Keratinocyte (primary cell): ENCODE measurements at regions not wholly inside any gene's neighbourhood (a gene's known extent, or its start where the extent isn't known, plus 50 kb on each side); places are given as distances from the start of the nearest gene placed in this dataset.

Experiments
- DNase-seq: peaks from one replicate; pipeline ENCODE4 v3.0.0-alpha.2; 2011; ENCODE audit warnings: low read depth, missing footprints, low spot score
- FAIRE-seq: peaks from 2 replicates; lab custom pipeline; 2011; peaks lifted over from hg19 to GRCh38; lab: Jason Lieb, UNC
- H2AFZ ChIP-seq: 2 replicates; pipeline ENCODE4 v1.6.0; 2012; ENCODE audit warnings: low read length, control low read depth, inconsistent platforms; ENCODE audit not compliant: control insufficient read depth
- H3K27ac ChIP-seq: 2 replicates; pipeline ENCODE4 v1.5.1; 2011; ENCODE audit warnings: low read length; ENCODE audit not compliant: control insufficient read depth, insufficient read depth
- H3K27me3 ChIP-seq: 3 replicates; pipeline ENCODE4 v1.6.0; 2011; ENCODE audit warnings: low read length; ENCODE audit not compliant: control insufficient read depth, insufficient read depth; ENCODE audit errors: extremely low read depth
- H3K36me3 ChIP-seq, 2 experiments: 2 replicates in 1 of 2; 3 replicates in 1 of 2; pipeline ENCODE4 v1.5.1; 2011; ENCODE audit warnings: low read length in 2 of 2, mild to moderate bottlenecking in 1 of 2; ENCODE audit not compliant: control insufficient read depth in 2 of 2, insufficient read depth in 2 of 2; ENCODE audit errors: extremely low read depth in 1 of 2
- H3K4me1 ChIP-seq: 3 replicates; pipeline ENCODE4 v1.5.1; 2011; ENCODE audit warnings: low read length; ENCODE audit not compliant: control insufficient read depth, insufficient read depth; ENCODE audit errors: extremely low read depth
- H3K4me2 ChIP-seq: 3 replicates; pipeline ENCODE4 v1.6.0; 2011; ENCODE audit warnings: low read depth, low read length; ENCODE audit not compliant: control insufficient read depth, insufficient read depth; ENCODE audit errors: extremely low read depth
- H3K4me3 ChIP-seq, 3 experiments: fragments of 200-600 bp in 1 of 3; sonication (generic) in 1 of 3; 2 replicates in 2 of 3; 3 replicates in 1 of 3; pipeline ENCODE4 v1.5.1; 2011 to 2016; ENCODE audit warnings: low read length in 3 of 3, mild to moderate bottlenecking in 3 of 3, control low read depth in 2 of 3, inconsistent platforms in 1 of 3, low read depth in 1 of 3, mixed read lengths in 1 of 3, mixed run types in 1 of 3, moderate library complexity in 1 of 3; ENCODE audit not compliant: control insufficient read depth in 2 of 3, insufficient read depth in 2 of 3; ENCODE audit errors: extremely low read depth in 1 of 3
- H3K79me2 ChIP-seq: 2 replicates; pipeline ENCODE4 v1.6.0; 2012; ENCODE audit warnings: low read length; ENCODE audit not compliant: control insufficient read depth, insufficient read depth
- H3K9ac ChIP-seq: 3 replicates; pipeline ENCODE4 v1.6.0; 2011; ENCODE audit warnings: low read length; ENCODE audit not compliant: control insufficient read depth, insufficient read depth; ENCODE audit errors: extremely low read depth
- H3K9me1 ChIP-seq: 3 replicates; pipeline ENCODE4 v1.6.0; 2011; ENCODE audit warnings: low read length; ENCODE audit not compliant: control insufficient read depth, insufficient read depth; ENCODE audit errors: extremely low read depth
- H3K9me3 ChIP-seq: 2 replicates; pipeline ENCODE4 v1.5.1; 2012; ENCODE audit warnings: low read depth, low read length; ENCODE audit not compliant: control insufficient read depth
- H4K20me1 ChIP-seq: 3 replicates; pipeline ENCODE4 v1.6.0; 2011; ENCODE audit warnings: low read length; ENCODE audit not compliant: control insufficient read depth, insufficient read depth; ENCODE audit errors: extremely low read depth
- EZH2 ChIP-seq: IDR thresholded peaks from one replicate; pipeline ENCODE4 v1.6.1; 2012; ENCODE audit warnings: inconsistent platforms, mild to moderate bottlenecking, low read length, moderate library complexity
- dilution Hi-C: fragments of 300-500 bp; cut with MboI; formaldehyde crosslinking; loops from one replicate; pipeline ENCODE4 v1.7.0; 2020; ENCODE audit warnings: low sequenced_read_pairs; ENCODE audit not compliant: extremely low pct_ligation_motif_present
- TF ChIP-seq, protein P1 (sequence below), 3 experiments: IDR thresholded peaks in 1 of 3; conservative IDR thresholded peaks in 1 of 3; optimal IDR thresholded peaks in 1 of 3; 2 replicates in 2 of 3; 3 replicates in 1 of 3; pipeline versions ENCODE3 to v1.5.1; 2011; ENCODE audit warnings: low read length in 3 of 3, mild to moderate bottlenecking in 3 of 3, moderate library complexity in 2 of 3, control low read depth in 1 of 3, inconsistent platforms in 1 of 3; ENCODE audit not compliant: insufficient read depth in 2 of 3; ENCODE audit errors: extremely low read depth in 1 of 3

- no peak overlapping the region for H2AFZ ChIP-seq
- DNase-seq (no peak), FAIRE-seq (no peak)
- no peaks in the 10 kb centered on the region for H3K79me2 ChIP-seq
- H3K36me3 ChIP-seq = no peaks in the 10 kb centered on the region
- dilution Hi-C loops = no loop called here
- H4K20me1 ChIP-seq = no peaks in the 10 kb centered on the region
- no peaks in the 10 kb centered on the region for H3K27me3 ChIP-seq
- TF ChIP-seq EZH2 = no peak
- TF ChIP-seq, protein P1, sequence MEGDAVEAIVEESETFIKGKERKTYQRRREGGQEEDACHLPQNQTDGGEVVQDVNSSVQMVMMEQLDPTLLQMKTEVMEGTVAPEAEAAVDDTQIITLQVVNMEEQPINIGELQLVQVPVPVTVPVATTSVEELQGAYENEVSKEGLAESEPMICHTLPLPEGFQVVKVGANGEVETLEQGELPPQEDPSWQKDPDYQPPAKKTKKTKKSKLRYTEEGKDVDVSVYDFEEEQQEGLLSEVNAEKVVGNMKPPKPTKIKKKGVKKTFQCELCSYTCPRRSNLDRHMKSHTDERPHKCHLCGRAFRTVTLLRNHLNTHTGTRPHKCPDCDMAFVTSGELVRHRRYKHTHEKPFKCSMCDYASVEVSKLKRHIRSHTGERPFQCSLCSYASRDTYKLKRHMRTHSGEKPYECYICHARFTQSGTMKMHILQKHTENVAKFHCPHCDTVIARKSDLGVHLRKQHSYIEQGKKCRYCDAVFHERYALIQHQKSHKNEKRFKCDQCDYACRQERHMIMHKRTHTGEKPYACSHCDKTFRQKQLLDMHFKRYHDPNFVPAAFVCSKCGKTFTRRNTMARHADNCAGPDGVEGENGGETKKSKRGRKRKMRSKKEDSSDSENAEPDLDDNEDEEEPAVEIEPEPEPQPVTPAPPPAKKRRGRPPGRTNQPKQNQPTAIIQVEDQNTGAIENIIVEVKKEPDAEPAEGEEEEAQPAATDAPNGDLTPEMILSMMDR (optimal IDR thresholded peaks at IDR 0.05 in 1 of 3, IDR thresholded peaks at IDR 0.05 in 1 of 3, conservative IDR thresholded peaks at IDR 0.05 in 1 of 3; ENCODE audit: extremely low read depth in 1 of 3, insufficient read depth in 2 of 3, low read length in 3 of 3) = no peak
- H3K9me1 ChIP-seq = no peaks in the 10 kb centered on the region
- no peak overlapping the region for H3K9ac ChIP-seq
- no peak overlapping the region for H3K4me2 ChIP-seq
- no peak overlapping the region for H3K4me3 ChIP-seq
- no peak overlapping the region for H3K27ac ChIP-seq
- H3K9me3 ChIP-seq = no peaks in the 10 kb centered on the region
- no peaks in the 10 kb centered on the region for H3K4me1 ChIP-seq
Observed at GRCh38 chr9:119831309-119831708, 462.1 kb upstream of the BRINP1 start.

- dilution Hi-C loops = no loop called here
- Histone ChIP-seq H3K9me1 (no peaks in the 10 kb centered on the region), H3K27ac (no peak overlapping the region), H3K9me3 (no peaks in the 10 kb centered on the region), H4K20me1 (no peaks in the 10 kb centered on the region), H3K4me1 (no peaks in the 10 kb centered on the region), H2AFZ (no peak overlapping the region), H3K36me3 (no peaks in the 10 kb centered on the region), H3K79me2 (no peaks in the 10 kb centered on the region), H3K9ac (no peak overlapping the region), H3K27me3 (no peaks in the 10 kb centered on the region), H3K4me3 (no peak overlapping the region), H3K4me2 (no peak overlapping the region)
- DNase-seq (no peak), FAIRE-seq (no peak)
- TF ChIP-seq EZH2 = no peak
- TF ChIP-seq, protein P1 (optimal IDR thresholded peaks at IDR 0.05 in 1 of 3, IDR thresholded peaks at IDR 0.05 in 1 of 3, conservative IDR thresholded peaks at IDR 0.05 in 1 of 3; ENCODE audit: extremely low read depth in 1 of 3, insufficient read depth in 2 of 3, low read length in 3 of 3) = no peak
Observed at GRCh38 chr9:119829748-119830147, 460.5 kb upstream of the BRINP1 start.
